ENCODE measurements at regions not wholly inside any gene's neighbourhood (a gene's known extent, or its start where the extent isn't known, plus 50 kb on each side); places are given as distances from the start of the nearest gene placed in this dataset.

- TF ChIP-seq TAF1 (IDR thresholded peaks at IDR 0.05; ENCODE audit: low read depth, low read length) (no peak), POLR2A (IDR thresholded peaks at IDR 0.05; ENCODE audit: low read depth, low read length) (no peak)
These were observed 91.1 kb upstream of the SP4 start for GRCh38 chr7:21336743-21337142.

Measured in GM12891 (cell line).